Colonic mucosa (tissue), 4 donors: ENCODE measurements at regions not wholly inside any gene's neighbourhood (a gene's known extent, or its start where the extent isn't known, plus 50 kb on each side); places are given as distances from the start of the nearest gene placed in this dataset.

Experiments
- DNase-seq: peaks from one replicate; pipeline ENCODE4 v3.0.0-alpha.2; 2020
- H3K27ac ChIP-seq: fragments of 200-600 bp; one replicate; pipeline ENCODE4 v1.8.0; 2021
- H3K27me3 ChIP-seq: fragments of 200-600 bp; one replicate; pipeline ENCODE4 v1.8.0; 2021
- H3K36me3 ChIP-seq: fragments of 200-600 bp; one replicate; pipeline ENCODE4 v1.8.0; 2021
- H3K4me1 ChIP-seq: fragments of 200-600 bp; one replicate; pipeline ENCODE4 v1.8.0; 2021; ENCODE audit warnings: mild to moderate bottlenecking
- H3K4me3 ChIP-seq: fragments of 200-600 bp; one replicate; pipeline ENCODE4 v1.8.0; 2021
- H3K9ac ChIP-seq, 2 donors: one replicate each; pipeline ENCODE4 v1.7.0; 2013; ENCODE audit warnings: control low read depth in 2 of 2, low read depth in 2 of 2, low read length in 2 of 2
- H3K9me3 ChIP-seq: fragments of 200-600 bp; one replicate; pipeline ENCODE4 v1.8.0; 2021
- intact Hi-C: fragments of 100-400 bp; cut with DNase I; formaldehyde crosslinking; loops from one replicate; pipeline ENCODE4 v1.14.1; 2022
- TF ChIP-seq, protein P1 (sequence below): fragments of 200-600 bp; IDR thresholded peaks from one replicate; pipeline ENCODE4 v1.8.0; 2022; ENCODE audit warnings: antibody characterized with exemption, mild to moderate bottlenecking
- donor health status: healthy.
- donor health status: DM: no; HTN: no; CAD: no.
- donor health status: DM: no; HTN: no; CAD: no.

DNA sequence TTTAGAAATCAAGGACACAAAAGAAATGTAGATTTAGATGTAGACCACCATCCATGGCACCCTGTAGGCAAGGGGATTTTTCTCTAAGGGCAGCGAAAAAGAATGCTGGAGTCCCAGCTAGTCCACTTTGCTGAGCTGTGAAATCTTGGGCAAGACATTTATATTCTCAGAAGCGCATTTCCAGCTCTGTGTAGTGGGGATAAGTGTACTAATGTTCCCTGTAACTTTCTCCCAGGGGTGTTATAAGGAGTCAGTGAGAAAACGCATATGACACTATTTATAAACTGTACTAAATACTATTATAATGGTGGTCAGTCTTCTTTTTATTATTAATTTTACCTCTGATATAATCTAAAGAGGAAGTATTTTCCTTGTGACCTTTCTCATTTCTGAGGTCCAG is 133.4 kb upstream of the FRMD6 start:
- TF ChIP-seq, protein P1, sequence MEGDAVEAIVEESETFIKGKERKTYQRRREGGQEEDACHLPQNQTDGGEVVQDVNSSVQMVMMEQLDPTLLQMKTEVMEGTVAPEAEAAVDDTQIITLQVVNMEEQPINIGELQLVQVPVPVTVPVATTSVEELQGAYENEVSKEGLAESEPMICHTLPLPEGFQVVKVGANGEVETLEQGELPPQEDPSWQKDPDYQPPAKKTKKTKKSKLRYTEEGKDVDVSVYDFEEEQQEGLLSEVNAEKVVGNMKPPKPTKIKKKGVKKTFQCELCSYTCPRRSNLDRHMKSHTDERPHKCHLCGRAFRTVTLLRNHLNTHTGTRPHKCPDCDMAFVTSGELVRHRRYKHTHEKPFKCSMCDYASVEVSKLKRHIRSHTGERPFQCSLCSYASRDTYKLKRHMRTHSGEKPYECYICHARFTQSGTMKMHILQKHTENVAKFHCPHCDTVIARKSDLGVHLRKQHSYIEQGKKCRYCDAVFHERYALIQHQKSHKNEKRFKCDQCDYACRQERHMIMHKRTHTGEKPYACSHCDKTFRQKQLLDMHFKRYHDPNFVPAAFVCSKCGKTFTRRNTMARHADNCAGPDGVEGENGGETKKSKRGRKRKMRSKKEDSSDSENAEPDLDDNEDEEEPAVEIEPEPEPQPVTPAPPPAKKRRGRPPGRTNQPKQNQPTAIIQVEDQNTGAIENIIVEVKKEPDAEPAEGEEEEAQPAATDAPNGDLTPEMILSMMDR = no peak
- no peaks in the 10 kb centered on the region for H3K27me3 ChIP-seq
- no peaks in the 10 kb centered on the region for H3K4me1 ChIP-seq
- H3K27ac ChIP-seq = no peak overlapping the region
- H3K4me3 ChIP-seq = no peak overlapping the region
- H3K36me3 ChIP-seq = no peaks in the 10 kb centered on the region
- no peak for DNase-seq
- no peak overlapping the region for H3K9ac ChIP-seq
- H3K9me3 ChIP-seq = no peaks in the 10 kb centered on the region
- intact Hi-C loops = no loop called here

DNA sequence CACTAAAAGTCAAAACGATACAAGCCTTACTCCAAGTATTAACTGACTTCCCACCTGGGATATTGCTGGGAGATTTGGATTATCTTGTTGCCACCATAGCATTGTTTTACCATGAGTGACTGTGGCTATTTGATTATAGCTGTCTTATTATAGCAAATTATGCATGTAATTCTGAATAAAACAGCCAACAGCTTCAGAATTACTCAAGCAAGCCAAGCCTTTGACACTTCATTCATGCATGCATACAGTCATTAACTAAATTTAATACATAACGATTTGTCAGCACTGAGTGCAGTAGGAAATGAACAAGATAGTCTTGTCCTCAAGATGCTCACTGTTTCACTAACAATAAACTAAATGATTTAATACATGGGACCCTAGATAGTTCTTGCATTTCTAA is 133.0 kb upstream of the FRMD6 start:
- no peak for DNase-seq
- no peak overlapping the region for H3K9ac ChIP-seq
- intact Hi-C loops = no loop called here
- TF ChIP-seq, protein P1 = no peak
- H3K4me1 ChIP-seq = no peaks in the 10 kb centered on the region
- H3K27me3 ChIP-seq = no peaks in the 10 kb centered on the region
- H3K9me3 ChIP-seq = no peaks in the 10 kb centered on the region
- no peaks in the 10 kb centered on the region for H3K36me3 ChIP-seq
- no peak overlapping the region for H3K4me3 ChIP-seq
- H3K27ac ChIP-seq = no peak overlapping the region

DNA sequence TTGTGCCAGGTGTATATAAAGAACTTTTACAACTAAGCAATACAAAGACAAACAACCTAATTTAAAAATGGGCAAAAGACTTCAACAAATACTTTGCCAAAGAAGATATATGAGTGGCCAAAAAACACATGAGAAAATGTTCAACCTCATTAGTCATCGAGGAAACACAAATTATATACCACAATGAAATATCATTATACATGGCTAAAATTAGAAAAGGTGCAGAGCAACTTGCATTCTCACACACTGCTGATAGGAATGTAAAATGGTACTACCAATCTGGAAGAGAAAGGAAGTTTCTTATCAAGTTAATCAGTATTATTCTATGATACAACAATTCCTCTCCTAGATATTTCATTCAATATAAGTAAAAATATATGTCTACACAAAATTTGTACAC is 131.6 kb upstream of the FRMD6 start:
- H3K27ac ChIP-seq = no peak overlapping the region
- no peak overlapping the region for H3K9ac ChIP-seq
- H3K9me3 ChIP-seq = no peaks in the 10 kb centered on the region
- DNase-seq = no peak
- TF ChIP-seq, protein P1 = no peak
- H3K4me1 ChIP-seq = no peaks in the 10 kb centered on the region
- no peak overlapping the region for H3K4me3 ChIP-seq
- no peaks in the 10 kb centered on the region for H3K36me3 ChIP-seq
- H3K27me3 ChIP-seq = no peaks in the 10 kb centered on the region
- intact Hi-C loops = no loop called here

DNA sequence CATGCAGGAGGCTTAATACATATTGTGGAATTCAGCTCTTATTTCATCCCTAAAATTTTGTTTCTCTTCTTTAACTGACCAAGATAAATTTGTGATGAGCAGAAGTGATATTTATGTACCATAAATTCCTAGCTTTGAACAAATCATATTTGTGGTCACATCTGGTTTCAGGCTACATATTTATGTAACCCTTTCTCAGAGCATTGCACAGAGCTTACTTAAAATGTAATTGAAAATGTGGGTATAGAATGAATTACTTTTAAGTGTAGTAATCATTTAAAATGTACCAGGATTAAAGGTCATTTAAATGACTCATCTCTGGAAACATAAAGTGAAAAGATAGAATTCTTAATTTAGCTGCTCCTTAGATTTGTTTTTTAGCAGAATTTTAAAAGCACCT is 129.9 kb upstream of the FRMD6 start:
- Histone ChIP-seq H3K27ac (no peak overlapping the region), H3K9me3 (no peaks in the 10 kb centered on the region), H3K9ac (no peak overlapping the region), H3K4me1 (no peaks in the 10 kb centered on the region), H3K4me3 (no peak overlapping the region), H3K36me3 (no peaks in the 10 kb centered on the region), H3K27me3 (no peaks in the 10 kb centered on the region)
- DNase-seq = no peak
- TF ChIP-seq, protein P1 = no peak
- intact Hi-C loops = no loop called here

DNA sequence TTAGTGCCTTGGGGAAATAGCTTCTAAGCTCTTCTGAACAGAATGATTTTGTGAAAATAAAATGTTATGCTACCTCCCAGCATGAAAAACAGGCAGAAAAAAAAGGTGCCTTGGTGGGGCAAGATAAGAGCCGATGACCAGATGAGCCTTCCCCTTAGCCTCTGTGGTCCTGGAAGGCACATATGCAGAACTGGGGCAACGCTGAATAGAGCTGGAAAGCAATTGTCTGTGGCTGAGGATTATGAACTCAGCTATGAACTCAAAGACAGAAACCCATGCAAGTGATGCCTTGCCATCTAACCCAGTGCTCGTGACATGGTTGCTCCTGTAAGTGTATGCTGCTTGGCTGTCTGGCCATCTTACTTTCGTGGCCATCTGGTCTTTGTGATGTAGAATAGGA is 128.5 kb upstream of the FRMD6 start:
- no peak overlapping the region for H3K4me3 ChIP-seq
- no peak for DNase-seq
- H3K27ac ChIP-seq = no peak overlapping the region
- no peak overlapping the region for H3K9ac ChIP-seq
- TF ChIP-seq, protein P1 = no peak
- H3K4me1 ChIP-seq = no peaks in the 10 kb centered on the region
- H3K9me3 ChIP-seq = no peaks in the 10 kb centered on the region
- no peaks in the 10 kb centered on the region for H3K27me3 ChIP-seq
- intact Hi-C loops = no loop called here
- H3K36me3 ChIP-seq = no peaks in the 10 kb centered on the region

DNA sequence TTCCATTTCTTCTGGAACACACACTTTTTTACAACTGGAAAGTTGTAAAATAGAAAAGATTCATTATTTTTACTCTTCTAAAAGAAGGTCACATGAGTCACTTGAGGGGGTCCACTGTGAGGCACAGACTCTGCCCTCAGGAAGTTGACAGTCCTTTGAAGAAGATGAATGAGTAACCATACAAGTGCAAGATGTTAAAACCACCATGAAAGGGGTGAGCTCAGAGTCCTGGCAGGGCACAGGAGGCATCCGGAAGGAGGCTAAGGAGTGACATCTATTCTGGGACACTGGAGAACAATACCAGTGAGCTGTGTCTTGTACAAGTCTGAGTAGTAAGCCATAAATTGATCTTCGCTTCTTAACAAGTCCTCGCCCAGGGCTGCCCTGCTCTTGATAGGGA is 126.0 kb upstream of the FRMD6 start:
- H3K36me3 ChIP-seq = no peaks in the 10 kb centered on the region
- no peak overlapping the region for H3K27ac ChIP-seq
- intact Hi-C loops = no loop called here
- DNase-seq = no peak
- no peaks in the 10 kb centered on the region for H3K4me1 ChIP-seq
- TF ChIP-seq, protein P1 = no peak
- no peak overlapping the region for H3K9ac ChIP-seq
- H3K9me3 ChIP-seq = no peaks in the 10 kb centered on the region
- H3K4me3 ChIP-seq = no peak overlapping the region
- H3K27me3 ChIP-seq = peaks cover 4% of the 10 kb centered on the region
